ENCODE measurements at regions not wholly inside any gene's neighbourhood (a gene's known extent, or its start where the extent isn't known, plus 50 kb on each side); places are given as distances from the start of the nearest gene placed in this dataset.

DNA sequence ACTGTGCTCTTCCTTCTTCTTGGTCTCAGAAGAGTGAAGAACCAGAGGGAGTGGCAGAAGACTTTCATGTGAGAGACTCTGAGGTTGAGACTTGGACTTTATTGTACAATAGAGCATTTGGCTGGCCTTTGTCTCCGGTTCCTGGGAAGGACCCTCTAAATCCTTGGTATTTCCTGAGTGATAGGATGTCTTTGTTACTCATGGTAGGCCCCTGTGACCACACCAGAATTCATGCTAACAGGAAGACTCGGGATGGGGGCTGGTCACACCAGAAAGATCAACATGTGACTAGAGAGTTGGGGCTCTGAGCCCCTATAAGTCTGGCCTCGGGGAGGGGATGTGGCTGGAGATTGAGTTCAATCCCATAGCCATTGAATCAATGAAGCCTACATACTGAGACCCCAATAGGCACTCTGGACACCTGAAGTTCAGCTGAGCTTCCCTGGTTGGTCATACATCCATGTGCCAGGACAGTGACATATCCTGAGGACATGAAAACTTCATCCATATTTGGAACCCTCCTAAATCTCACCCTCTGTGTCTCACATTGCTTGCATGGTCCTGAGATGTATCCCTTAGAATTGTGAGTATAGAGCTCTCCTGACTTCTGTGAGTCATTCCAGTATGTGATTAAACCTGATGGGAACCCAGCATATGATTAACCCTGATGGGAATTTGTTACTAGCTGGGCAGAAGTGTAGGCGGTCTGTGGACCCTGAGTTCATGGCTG is 201.7 kb downstream of the GADD45G start:
- Histone ChIP-seq H3K9me3 (ENCODE audit: low read depth, low read length, poor library complexity, severe bottlenecking) (no peaks in the 10 kb centered on the region), H3K4me3 (ENCODE audit: low read depth, low read length, poor library complexity, severe bottlenecking) (no peak overlapping the region), H3K36me3 (ENCODE audit: insufficient read depth, low read length, poor library complexity, severe bottlenecking) (no peaks in the 10 kb centered on the region), H3K27ac (ENCODE audit: low read depth, low read length, poor library complexity, severe bottlenecking) (no peak overlapping the region), H3K4me1 (ENCODE audit: insufficient read depth, low read length, poor library complexity, severe bottlenecking) (peaks cover 20% of the 10 kb centered on the region), H3K27me3 (replicated peaks; ENCODE audit: insufficient read depth, low read depth, low read length, poor library complexity) (no peaks in the 10 kb centered on the region)
- ChIA-PET POLR2A (ENCODE audit: low non-redundant PET) (no interaction called here), CTCF (no interaction called here)
- intact Hi-C loops (cut with micrococcal nuclease; ENCODE audit: unreplicated experiment): no loop called here
- TF ChIP-seq, protein P1, sequence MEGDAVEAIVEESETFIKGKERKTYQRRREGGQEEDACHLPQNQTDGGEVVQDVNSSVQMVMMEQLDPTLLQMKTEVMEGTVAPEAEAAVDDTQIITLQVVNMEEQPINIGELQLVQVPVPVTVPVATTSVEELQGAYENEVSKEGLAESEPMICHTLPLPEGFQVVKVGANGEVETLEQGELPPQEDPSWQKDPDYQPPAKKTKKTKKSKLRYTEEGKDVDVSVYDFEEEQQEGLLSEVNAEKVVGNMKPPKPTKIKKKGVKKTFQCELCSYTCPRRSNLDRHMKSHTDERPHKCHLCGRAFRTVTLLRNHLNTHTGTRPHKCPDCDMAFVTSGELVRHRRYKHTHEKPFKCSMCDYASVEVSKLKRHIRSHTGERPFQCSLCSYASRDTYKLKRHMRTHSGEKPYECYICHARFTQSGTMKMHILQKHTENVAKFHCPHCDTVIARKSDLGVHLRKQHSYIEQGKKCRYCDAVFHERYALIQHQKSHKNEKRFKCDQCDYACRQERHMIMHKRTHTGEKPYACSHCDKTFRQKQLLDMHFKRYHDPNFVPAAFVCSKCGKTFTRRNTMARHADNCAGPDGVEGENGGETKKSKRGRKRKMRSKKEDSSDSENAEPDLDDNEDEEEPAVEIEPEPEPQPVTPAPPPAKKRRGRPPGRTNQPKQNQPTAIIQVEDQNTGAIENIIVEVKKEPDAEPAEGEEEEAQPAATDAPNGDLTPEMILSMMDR (conservative IDR thresholded peaks at IDR 0.05; ENCODE audit: low read depth, low read length): no peak
- TF ChIP-seq EZH2 (IDR thresholded peaks at IDR 0.05; ENCODE audit: borderline replicate concordance, low read depth, low read length, poor library complexity, severe bottlenecking): no peak
- no peak for DNase-seq (ENCODE audit: low spot score)
- no TSS peak for BruUV-seq (replicated peaks)

DNA sequence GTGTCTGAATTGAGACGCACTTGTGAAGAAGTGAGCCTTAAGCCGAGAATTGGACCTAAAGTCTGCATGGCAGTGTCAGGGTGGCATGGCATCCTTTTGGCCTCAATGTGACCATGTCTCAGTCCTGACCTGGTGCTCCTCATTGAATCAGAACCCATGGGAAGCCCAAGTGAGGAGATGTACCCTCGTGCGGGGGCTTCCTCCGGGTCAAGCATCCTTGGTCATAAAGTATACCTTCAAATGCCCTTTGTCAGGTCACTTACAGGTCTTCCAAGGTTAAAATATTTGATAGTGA is 202.2 kb downstream of the GADD45G start:
- BruUV-seq (replicated peaks): no TSS peak
- no peak for TF ChIP-seq EZH2 (IDR thresholded peaks at IDR 0.05; ENCODE audit: borderline replicate concordance, low read depth, low read length, poor library complexity, severe bottlenecking)
- TF ChIP-seq, protein P1 (conservative IDR thresholded peaks at IDR 0.05; ENCODE audit: low read depth, low read length): no peak
- H3K27ac ChIP-seq (ENCODE audit: low read depth, low read length, poor library complexity, severe bottlenecking): no peak overlapping the region
- DNase-seq (ENCODE audit: low spot score): no peak
- CTCF ChIA-PET: no interaction called here
- no peaks in the 10 kb centered on the region for H3K9me3 ChIP-seq (ENCODE audit: low read depth, low read length, poor library complexity, severe bottlenecking)
- no peak overlapping the region for H3K4me3 ChIP-seq (ENCODE audit: low read depth, low read length, poor library complexity, severe bottlenecking)
- intact Hi-C loops (cut with micrococcal nuclease; ENCODE audit: unreplicated experiment): no loop called here
- H3K36me3 ChIP-seq (ENCODE audit: insufficient read depth, low read length, poor library complexity, severe bottlenecking): no peaks in the 10 kb centered on the region
- peaks cover 20% of the 10 kb centered on the region for H3K4me1 ChIP-seq (ENCODE audit: insufficient read depth, low read length, poor library complexity, severe bottlenecking)
- no peaks in the 10 kb centered on the region for H3K27me3 ChIP-seq (replicated peaks; ENCODE audit: insufficient read depth, low read depth, low read length, poor library complexity)
- POLR2A ChIA-PET (ENCODE audit: low non-redundant PET): no interaction called here

- CTCF ChIA-PET: no interaction called here
- TF ChIP-seq EZH2 (IDR thresholded peaks at IDR 0.05; ENCODE audit: borderline replicate concordance, low read depth, low read length, poor library complexity, severe bottlenecking): no peak
- H3K36me3 ChIP-seq (ENCODE audit: insufficient read depth, low read length, poor library complexity, severe bottlenecking): no peaks in the 10 kb centered on the region
- POLR2A ChIA-PET (ENCODE audit: low non-redundant PET): no interaction called here
- H3K27me3 ChIP-seq (replicated peaks; ENCODE audit: insufficient read depth, low read depth, low read length, poor library complexity): no peaks in the 10 kb centered on the region
- DNase-seq (ENCODE audit: low spot score): no peak
- H3K9me3 ChIP-seq (ENCODE audit: low read depth, low read length, poor library complexity, severe bottlenecking): no peaks in the 10 kb centered on the region
- no peak overlapping the region for H3K4me3 ChIP-seq (ENCODE audit: low read depth, low read length, poor library complexity, severe bottlenecking)
- H3K27ac ChIP-seq (ENCODE audit: low read depth, low read length, poor library complexity, severe bottlenecking): no peak overlapping the region
- BruUV-seq (replicated peaks): no TSS peak
- peaks cover 20% of the 10 kb centered on the region for H3K4me1 ChIP-seq (ENCODE audit: insufficient read depth, low read length, poor library complexity, severe bottlenecking)
- intact Hi-C loops (cut with micrococcal nuclease; ENCODE audit: unreplicated experiment): no loop called here
Observed at GRCh38 chr9:89807682-89808075, 202.9 kb downstream of the GADD45G start.

GRCh38 chr9:89808076-89808755 is 203.4 kb downstream of the GADD45G start:
- H3K4me1 ChIP-seq (ENCODE audit: insufficient read depth, low read length, poor library complexity, severe bottlenecking): peaks cover 17% of the 10 kb centered on the region
- TF ChIP-seq, protein P1 (conservative IDR thresholded peaks at IDR 0.05; ENCODE audit: low read depth, low read length): peak; percentile 28; the same call in 1 of the 2 replicates
- no peak for TF ChIP-seq EZH2 (IDR thresholded peaks at IDR 0.05; ENCODE audit: borderline replicate concordance, low read depth, low read length, poor library complexity, severe bottlenecking)
- DNase-seq (ENCODE audit: low spot score): peak; percentile 10
- ChIA-PET CTCF (no interaction called here), POLR2A (ENCODE audit: low non-redundant PET) (no interaction called here)
- no peaks in the 10 kb centered on the region for H3K27me3 ChIP-seq (replicated peaks; ENCODE audit: insufficient read depth, low read depth, low read length, poor library complexity)
- H3K27ac ChIP-seq (ENCODE audit: low read depth, low read length, poor library complexity, severe bottlenecking): no peak overlapping the region
- H3K36me3 ChIP-seq (ENCODE audit: insufficient read depth, low read length, poor library complexity, severe bottlenecking): no peaks in the 10 kb centered on the region
- intact Hi-C loops (cut with micrococcal nuclease; ENCODE audit: unreplicated experiment): no loop called here
- H3K4me3 ChIP-seq (ENCODE audit: low read depth, low read length, poor library complexity, severe bottlenecking): no peak overlapping the region
- no peaks in the 10 kb centered on the region for H3K9me3 ChIP-seq (ENCODE audit: low read depth, low read length, poor library complexity, severe bottlenecking)
- no TSS peak for BruUV-seq (replicated peaks)
